COLO668 (cell line): ENCODE measurements at regions not wholly inside any gene's neighbourhood (a gene's known extent, or its start where the extent isn't known, plus 50 kb on each side); places are given as distances from the start of the nearest gene placed in this dataset.
"Not testable (repeated sequence)": the region's sequence is repeated elsewhere in the genome, so short reads cannot be mapped to it uniquely, and the experiment has no call there.

Experiments used
- DNase-seq: peaks from one replicate; lab custom pipeline; 2025; ENCODE audit not compliant: unreplicated experiment; lab: John Stamatoyannopoulos, UW

- DNase-seq, result no peak
These were observed 210.6 kb upstream of the ADAMTSL1 start for GRCh38 chr9:18263377-18263776.

GRCh38 chr9:18268381-18268780 is 205.6 kb upstream of the ADAMTSL1 start:
- no peak for DNase-seq

- no peak for DNase-seq
These were observed 204.4 kb upstream of the ADAMTSL1 start for GRCh38 chr9:18269561-18269960.

DNA sequence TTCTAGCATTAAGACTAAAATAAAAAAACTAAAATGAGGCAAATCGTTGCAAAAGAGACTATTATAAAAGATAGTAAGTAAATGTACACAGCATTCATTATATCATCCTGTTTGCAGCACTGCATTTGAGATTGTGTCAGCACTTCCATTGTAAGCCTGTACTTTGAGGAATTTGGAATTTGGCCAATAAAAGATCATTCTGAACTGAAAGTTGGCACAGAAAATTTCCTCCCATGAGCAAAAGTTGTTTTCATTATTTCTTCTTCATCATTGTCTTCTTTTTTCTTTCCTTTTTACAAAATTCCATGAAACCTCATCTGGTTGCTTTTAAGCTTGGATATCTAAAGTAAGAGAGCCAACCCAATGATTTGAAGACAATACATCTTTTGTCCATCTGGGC is 199.3 kb upstream of the ADAMTSL1 start:
- no peak for DNase-seq

- no peak for DNase-seq
These were observed 198.5 kb upstream of the ADAMTSL1 start for GRCh38 chr9:18275313-18275990.

DNA sequence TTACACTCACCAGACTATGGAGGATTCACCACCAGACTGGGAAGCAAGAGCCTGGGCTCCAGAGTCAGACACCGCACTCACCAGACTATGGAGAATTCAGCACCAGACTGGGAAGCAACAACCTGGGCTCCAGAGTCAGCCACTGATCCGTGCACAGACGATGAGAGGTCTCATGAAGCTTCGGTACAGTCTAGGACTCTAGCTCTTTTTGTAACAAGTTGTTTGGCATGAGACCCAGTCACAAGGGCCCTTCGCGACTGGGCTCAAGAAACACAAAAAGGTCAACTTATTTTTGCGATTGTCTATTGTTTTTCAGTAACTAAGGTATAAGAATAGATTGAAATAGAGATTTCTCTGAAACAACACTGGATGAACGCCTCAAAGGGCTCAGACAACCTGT is 192.7 kb upstream of the ADAMTSL1 start:
- DNase-seq, result peak; percentile 10

- DNase-seq, result no peak
These were observed 179.7 kb upstream of the ADAMTSL1 start for GRCh38 chr9:18294229-18294628.

DNA sequence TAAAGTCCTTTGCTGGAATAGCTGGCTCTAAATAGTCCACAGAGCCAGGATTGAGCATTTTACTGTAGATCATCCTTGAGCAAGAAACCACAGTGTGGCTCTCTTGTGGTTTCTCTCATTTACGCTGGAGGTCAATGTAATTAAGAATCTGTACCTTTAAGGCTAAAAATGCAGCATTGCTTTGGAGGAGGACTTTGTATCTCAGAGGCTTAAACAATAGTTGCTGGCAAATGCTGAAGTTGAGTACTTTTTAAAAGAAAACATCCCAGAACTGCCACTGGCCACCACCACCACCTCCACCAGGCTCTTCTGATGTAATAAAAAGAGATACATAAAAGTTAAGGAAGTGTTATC is 177.3 kb upstream of the ADAMTSL1 start:
- no peak for DNase-seq

GRCh38 chr9:18297056-18297841 is 176.7 kb upstream of the ADAMTSL1 start:
- DNase-seq, result no peak

- DNase-seq, result no peak
These were observed 174.5 kb upstream of the ADAMTSL1 start for GRCh38 chr9:18299449-18299848.

GRCh38 chr9:18305167-18305806 is 168.7 kb upstream of the ADAMTSL1 start:
- DNase-seq, result not testable (repeated sequence)

- no peak for DNase-seq
These were observed 159.6 kb upstream of the ADAMTSL1 start for GRCh38 chr9:18314316-18314715.

- no peak for DNase-seq
These were observed 156.1 kb upstream of the ADAMTSL1 start for GRCh38 chr9:18317896-18318295.

- no peak for DNase-seq
These were observed 154.0 kb upstream of the ADAMTSL1 start for GRCh38 chr9:18319918-18320445.

GRCh38 chr9:18324928-18325745 is 148.8 kb upstream of the ADAMTSL1 start:
- no peak for DNase-seq

DNA sequence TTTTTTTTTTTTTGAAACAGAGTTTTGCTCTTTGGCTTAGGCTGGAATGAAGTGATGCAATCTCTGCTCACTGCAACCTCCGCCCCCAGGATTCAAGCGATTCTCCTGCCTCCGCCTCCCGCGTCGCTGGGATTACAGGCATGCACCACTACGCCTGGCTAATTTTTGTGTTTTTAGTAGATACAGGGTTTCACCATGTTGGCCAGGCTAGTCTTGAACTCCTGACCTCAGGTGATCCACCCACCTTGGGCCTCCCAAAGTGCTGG is 148.3 kb upstream of the ADAMTSL1 start:
- not testable (repeated sequence) for DNase-seq

GRCh38 chr9:18327121-18327520 is 146.8 kb upstream of the ADAMTSL1 start:
- DNase-seq, result no peak

GRCh38 chr9:18330401-18331309 is 143.3 kb upstream of the ADAMTSL1 start:
- no peak for DNase-seq

DNA sequence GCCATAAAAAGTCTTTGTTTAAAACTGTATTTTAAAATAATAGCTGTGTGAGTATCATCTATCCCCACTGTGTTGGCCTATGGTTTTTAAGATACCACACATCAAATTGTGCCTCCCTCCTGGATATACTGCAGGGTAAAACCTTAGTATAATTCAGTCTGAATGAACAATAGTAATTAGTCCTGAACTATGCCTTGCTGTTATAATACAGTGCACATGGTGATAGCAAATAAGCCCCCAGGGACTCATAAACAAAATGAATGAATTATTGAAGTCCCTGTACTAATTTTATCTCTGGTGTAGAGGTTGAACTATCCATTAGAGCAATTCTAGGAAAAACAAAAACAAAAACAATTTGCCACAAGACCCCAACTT is 142.7 kb upstream of the ADAMTSL1 start:
- DNase-seq, result no peak

DNA sequence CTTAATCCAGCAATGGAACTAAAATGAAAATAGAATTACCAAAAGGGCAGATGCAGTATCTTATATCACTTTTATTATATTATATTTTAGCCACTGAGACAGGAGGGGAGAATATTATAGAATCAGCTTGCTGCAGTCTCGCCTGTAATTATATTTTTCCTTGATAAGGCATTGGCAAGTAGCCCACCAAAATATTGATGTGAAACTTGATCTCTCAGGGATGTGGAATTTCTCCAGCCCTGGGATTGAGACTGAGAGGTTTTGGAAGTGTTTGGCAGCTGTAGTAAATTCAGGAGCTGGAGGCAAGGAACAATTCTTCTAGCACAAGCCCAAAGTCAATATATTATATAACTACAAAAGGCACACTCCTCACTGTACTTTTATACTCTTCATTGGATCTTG is 142.1 kb upstream of the ADAMTSL1 start:
- no peak for DNase-seq
